ENCODE measurements at regions not wholly inside any gene's neighbourhood (a gene's known extent, or its start where the extent isn't known, plus 50 kb on each side); places are given as distances from the start of the nearest gene placed in this dataset.

GRCh38 chr7:46844486-46844885 lies 737.4 kb downstream of the TNS3 start:
- no peak for DNase-seq (ENCODE audit: low read depth in 4 of 4, low spot score in 3 of 4)

DNA sequence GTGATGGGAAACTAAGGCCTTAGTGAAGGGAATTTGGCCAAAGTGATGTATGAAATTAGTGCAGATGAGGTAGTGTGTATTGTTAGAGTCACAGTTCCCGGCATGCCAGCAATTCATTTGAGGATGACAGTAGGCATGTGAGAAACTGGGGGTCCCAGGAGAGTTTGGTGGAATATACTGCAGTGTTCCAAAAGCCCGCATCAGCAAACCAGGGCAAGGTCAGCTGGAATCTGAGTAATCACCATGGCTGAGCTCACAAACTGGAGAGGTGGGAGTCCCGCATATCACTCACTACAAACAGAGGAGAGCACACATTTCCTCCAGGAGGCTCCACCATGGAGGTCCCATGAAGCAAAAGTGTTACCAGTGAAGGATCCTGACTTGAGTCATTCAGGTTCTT lies 740.7 kb downstream of the TNS3 start:
- DNase-seq (ENCODE audit: low read depth in 4 of 4, low spot score in 3 of 4) = no peak

DNA sequence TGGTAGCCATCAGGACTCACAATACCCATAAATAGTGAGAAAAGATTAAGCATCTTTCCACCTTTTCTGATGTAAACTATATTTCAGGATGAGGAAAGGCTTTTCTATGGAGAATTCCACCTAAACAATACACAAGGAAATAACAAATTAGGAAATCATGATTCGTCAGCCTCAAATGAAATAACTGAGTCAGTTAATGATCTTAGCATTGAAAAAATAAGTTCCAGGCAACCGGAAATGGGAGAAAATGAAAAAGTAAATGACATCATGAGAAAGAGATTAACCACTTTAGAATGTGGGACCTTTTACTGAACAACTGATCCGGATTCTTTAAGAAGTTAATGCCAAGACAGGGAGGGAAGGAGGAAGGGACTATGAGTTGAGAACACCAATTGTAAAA lies 742.3 kb downstream of the TNS3 start:
- DNase-seq (ENCODE audit: low read depth in 4 of 4, low spot score in 3 of 4) = no peak

GRCh38 chr7:46838463-46838862 lies 743.4 kb downstream of the TNS3 start:
- no peak for DNase-seq (ENCODE audit: low read depth in 4 of 4, low spot score in 3 of 4)

DNA sequence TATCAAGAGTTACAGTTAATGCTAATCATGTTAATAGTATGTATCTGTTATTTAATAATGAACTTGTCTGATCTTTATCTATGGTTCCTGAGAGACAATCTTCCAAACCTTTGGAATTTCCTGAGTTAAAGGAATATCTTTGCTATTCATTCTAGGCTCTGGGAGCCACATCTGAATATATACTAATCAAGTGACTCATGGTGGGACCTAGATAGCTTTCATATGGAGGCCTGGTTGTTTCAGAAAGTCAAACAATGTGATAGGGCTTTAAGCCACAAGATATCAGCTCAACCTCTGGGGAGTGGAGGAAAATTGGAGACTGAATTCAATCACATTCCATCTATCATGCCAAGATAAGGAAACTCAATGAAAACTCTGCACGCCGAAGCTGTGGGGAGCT lies 746.4 kb downstream of the TNS3 start:
- DNase-seq (ENCODE audit: low read depth in 4 of 4, low spot score in 3 of 4) = no peak

- DNase-seq (ENCODE audit: low read depth in 4 of 4, low spot score in 3 of 4) = no peak
These were observed 747.0 kb downstream of the TNS3 start for GRCh38 chr7:46834921-46835320.

DNA sequence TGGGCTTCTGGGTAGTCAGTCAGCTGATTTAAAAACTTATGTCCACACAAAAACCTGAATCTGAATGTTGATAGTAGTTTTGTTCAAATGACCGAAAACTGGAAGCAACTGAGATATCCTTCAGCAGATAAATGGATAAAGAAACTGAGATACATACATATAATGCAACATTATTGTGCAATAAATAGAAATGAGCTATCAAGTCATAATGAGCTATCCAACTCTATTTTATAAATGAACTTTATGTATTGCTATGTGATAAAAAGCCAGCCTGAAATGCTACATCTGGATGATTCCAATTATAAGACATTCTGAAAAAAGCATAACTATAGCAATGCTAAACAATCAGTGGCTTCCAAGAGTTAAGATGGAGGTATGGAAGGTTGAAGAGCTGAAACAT lies 748.7 kb downstream of the TNS3 start:
- no peak for DNase-seq (ENCODE audit: low read depth in 4 of 4, low spot score in 3 of 4)

DNA sequence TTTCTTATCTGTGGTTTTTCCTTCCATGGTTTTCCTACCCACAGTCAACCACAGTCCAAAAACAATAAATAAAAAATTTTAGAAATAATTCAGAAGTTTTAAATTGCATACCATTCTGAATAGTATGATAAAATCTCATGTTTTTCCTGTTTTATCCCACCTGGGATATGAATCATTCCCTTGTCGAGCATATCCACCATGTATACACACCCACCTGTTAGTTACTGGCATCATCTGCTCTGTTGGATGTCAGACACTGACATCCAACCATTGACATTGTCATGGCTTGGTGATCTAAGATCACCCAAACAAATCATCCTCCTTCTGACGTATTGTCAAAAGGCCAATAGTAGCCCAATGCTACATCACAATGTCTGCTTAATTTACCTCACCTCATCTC lies 749.8 kb downstream of the TNS3 start:
- no peak for DNase-seq (ENCODE audit: low read depth in 4 of 4, low spot score in 3 of 4)

GRCh38 chr7:46819819-46820218 lies 762.1 kb downstream of the TNS3 start:
- no peak for DNase-seq (ENCODE audit: low read depth in 4 of 4, low spot score in 3 of 4)

DNA sequence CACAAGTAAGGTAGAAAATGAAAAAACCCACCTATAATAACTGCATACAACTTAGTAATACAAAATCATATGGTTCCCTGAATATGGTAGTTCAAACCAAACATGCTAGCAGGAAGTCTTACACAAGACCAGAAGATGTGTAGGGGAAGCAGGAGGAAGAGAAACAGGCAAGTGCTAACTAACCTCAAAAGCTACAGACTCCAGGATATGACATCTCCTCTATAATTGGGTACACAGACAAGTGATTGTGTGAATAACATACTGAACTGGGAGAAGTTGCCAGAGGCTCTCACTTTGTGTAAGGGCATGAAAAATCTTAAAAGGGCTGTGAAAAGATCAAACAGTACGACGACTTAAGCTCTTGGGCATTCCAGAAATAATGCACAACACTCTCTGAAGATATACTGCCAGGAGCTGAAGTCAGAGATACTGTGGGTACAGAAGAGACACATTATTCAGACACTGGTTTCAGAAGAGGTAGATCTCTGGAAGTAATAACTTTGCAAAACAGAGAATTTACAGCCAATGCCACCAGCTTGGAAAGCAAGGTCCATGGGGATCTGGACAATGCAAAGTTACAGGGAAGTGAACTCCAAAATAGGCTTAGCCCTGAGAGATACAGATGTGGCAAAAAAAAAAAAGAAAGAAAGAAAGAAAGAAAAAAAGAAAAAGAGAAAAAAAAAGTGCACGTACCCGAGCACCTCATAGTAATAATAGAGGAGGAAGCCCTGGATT lies 767.2 kb downstream of the TNS3 start:
- DNase-seq (ENCODE audit: low read depth in 4 of 4, low spot score in 3 of 4) = no peak

- DNase-seq (ENCODE audit: low read depth in 4 of 4, low spot score in 3 of 4) = no peak
These were observed 769.7 kb downstream of the TNS3 start for GRCh38 chr7:46812101-46812675.

DNA sequence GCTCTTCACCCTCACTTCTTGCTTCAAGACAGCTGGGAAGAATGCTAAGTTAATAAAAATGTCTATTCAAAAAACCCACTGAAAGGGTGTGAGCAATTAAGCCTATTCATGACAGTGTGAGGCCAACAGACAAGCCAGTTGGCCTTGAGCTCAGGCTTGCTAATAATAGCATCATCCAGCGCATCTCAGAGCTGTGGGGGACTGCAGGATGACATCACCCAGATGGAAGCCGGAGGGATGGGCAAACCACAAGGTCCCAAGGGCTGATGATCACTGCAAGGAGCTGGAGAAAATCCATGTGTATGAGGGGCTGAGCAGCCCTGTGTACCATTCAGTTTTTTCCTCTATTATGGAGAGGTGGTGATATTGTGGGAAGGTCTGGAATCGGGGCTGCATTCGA lies 770.4 kb downstream of the TNS3 start:
- DNase-seq (ENCODE audit: low read depth in 4 of 4, low spot score in 3 of 4) = no peak

GRCh38 chr7:46810986-46811385 lies 770.9 kb downstream of the TNS3 start:
- DNase-seq (ENCODE audit: low read depth in 4 of 4, low spot score in 3 of 4) = no peak

GRCh38 chr7:46809886-46810285 lies 772.0 kb downstream of the TNS3 start:
- no peak for DNase-seq (ENCODE audit: low read depth in 4 of 4, low spot score in 3 of 4)

- no peak for DNase-seq (ENCODE audit: low read depth in 4 of 4, low spot score in 3 of 4)
These were observed 775.1 kb downstream of the TNS3 start for GRCh38 chr7:46806856-46807255.

DNA sequence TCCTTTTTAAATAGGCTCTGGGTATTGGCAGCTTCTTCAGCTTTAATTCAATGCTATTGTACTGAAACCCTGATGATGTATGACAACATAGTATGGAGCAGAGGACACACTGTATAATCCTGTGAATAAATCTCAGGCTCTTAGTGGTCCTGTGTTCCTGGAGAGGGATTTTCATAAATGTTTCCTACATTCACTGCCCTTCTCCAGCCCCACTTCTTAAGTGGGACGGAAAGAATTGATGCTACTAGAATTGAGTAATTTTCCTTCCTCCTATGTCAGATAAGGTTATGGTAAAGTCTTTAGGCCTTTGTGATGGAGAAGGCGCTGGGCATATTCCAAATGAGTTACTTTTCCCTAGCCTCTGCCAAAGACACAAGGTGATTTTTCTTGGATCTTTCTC lies 779.4 kb downstream of the TNS3 start:
- DNase-seq (ENCODE audit: low read depth in 4 of 4, low spot score in 3 of 4) = no peak

DNA sequence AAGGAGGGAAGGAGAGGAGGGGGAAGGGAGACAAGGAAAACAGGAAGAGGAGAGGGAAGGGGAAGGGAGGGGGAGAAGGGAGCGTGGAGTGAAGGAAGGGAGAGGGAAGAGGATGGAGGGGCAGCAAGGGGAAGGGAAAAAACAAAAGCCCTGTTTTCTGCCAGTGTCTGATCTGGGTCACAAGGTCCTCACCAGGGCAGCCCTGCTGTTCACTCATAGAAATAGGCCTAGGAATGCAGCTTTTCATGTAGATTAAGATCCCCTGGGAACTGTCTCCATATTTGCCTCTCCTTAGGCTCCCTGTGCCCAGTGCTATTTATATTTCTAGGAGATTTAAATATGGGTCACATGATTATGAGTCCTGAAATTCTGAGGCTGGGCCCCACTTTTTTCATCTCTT lies 790.7 kb downstream of the TNS3 start:
- no peak for DNase-seq (ENCODE audit: low read depth in 4 of 4, low spot score in 3 of 4)

DNA sequence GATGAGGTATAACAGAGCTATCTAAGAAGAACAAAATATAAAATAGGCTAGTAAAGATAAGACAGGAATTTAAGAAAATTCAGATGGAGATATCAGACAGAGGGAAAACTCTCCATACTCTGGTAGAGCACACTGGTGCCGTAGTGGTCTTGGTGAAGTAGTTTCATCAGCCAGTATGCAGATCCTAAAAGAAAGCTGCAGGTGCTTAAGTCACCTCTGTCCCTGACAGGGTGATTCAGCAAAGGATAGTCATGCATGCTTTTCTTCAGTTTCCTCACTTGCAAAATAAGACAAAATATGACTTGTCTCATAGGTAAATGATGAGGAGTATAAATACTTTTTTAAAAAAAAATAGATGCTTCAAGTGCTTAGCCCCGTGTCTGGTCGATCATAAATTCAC lies 794.9 kb downstream of the TNS3 start:
- DNase-seq (ENCODE audit: low read depth in 4 of 4, low spot score in 3 of 4) = no peak

GRCh38 chr7:46786221-46786954 lies 795.5 kb downstream of the TNS3 start:
- DNase-seq (ENCODE audit: low read depth in 4 of 4, low spot score in 3 of 4) = no peak

GRCh38 chr7:46784732-46785131 lies 797.2 kb downstream of the TNS3 start:
- no peak for DNase-seq (ENCODE audit: low read depth in 4 of 4, low spot score in 3 of 4)

DNA sequence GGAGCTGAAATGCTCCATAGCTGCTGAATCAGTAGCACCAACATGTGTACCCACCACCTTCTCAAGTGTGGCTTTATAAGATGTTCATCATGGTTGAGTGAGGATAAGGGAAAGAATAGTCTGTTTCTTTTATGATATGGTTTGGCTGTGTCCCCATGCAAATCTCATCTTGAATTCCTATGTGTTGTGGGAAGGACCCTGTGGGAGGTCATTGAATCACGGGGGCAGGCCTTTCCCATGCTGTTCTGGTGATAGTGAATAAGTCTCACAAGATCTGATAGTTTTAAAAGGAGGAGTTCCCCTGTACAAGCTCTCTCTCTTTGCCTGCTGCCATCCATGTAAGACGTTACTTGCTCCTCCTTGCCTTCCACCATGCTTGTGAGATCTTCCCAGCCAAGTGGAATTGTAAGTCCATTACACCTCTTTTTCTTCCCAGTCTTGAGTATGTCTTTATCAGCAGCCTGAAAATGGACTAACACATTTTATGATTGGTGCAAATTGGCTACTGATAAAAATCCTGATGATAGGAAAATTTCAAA lies 799.9 kb downstream of the TNS3 start:
- DNase-seq (ENCODE audit: low read depth in 4 of 4, low spot score in 3 of 4) = no peak

- no peak for DNase-seq (ENCODE audit: low read depth in 4 of 4, low spot score in 3 of 4)
These were observed 805.1 kb downstream of the TNS3 start for GRCh38 chr7:46776790-46777189.

Measured in right renal pelvis (tissue), 4 donors.